Activated T-helper 17 cell treated with anti-CD3 and anti-CD28 coated beads, Interleukin-2, amount 50 U/mL, for 72 hours (primary cell): ENCODE measurements at regions not wholly inside any gene's neighbourhood (a gene's known extent, or its start where the extent isn't known, plus 50 kb on each side); places are given as distances from the start of the nearest gene placed in this dataset.
A peak's percentile ranks its signal among the peaks of the same experiment; 100 is the strongest.

Experiments
- ATAC-seq: fragments of 150-1000 bp; cut with Tn5 transposase; replicated peaks from 2 replicates; pipeline ENCODE4 v1.10.0; 2021; ENCODE audit warnings: mild to moderate bottlenecking, moderate library complexity
- H3K27ac Mint-ChIP-seq: one replicate; pipeline ENCODE4 v1.8.0; 2022; ENCODE audit warnings: mixed read lengths
- H3K27me3 Mint-ChIP-seq: one replicate; pipeline ENCODE4 v1.8.0; 2022; ENCODE audit warnings: mixed read lengths
- H3K36me3 Mint-ChIP-seq: one replicate; pipeline ENCODE4 v1.8.0; 2022; ENCODE audit warnings: low read depth, mild to moderate bottlenecking, mixed read lengths
- H3K4me1 Mint-ChIP-seq: one replicate; pipeline ENCODE4 v1.8.0; 2022; ENCODE audit warnings: mixed read lengths
- H3K4me3 Mint-ChIP-seq: one replicate; pipeline ENCODE4 v1.8.0; 2022; ENCODE audit warnings: mild to moderate bottlenecking, mixed read lengths
- H3K9me3 Mint-ChIP-seq: one replicate; pipeline ENCODE4 v1.8.0; 2022; ENCODE audit warnings: mixed read lengths

DNA sequence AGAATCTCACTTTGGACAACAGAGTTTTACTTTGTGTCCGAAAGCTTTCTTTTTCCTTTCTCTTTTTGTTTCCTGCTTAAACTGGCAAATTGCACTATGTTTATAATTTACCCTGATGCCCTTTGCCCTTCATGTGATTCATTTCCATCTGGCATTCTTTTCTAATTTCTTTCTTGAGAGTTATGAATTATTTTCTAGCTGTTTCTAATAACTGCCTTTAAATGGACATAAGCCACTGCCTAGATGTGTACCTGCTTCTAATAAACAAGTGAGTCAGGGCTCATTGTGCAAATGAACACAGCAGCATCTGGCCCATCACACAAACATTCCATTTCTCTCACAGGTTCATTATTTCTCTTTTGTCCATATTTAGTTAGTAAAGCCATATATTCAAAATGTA lies 242.3 kb upstream of the GPRIN3 start:
- Mint-ChIP-seq H3K9me3 (peaks cover 3% of the 10 kb centered on the region), H3K27ac (no peak overlapping the region), H3K36me3 (no peaks in the 10 kb centered on the region), H3K4me3 (no peak overlapping the region), H3K27me3 (peaks cover 8% of the 10 kb centered on the region), H3K4me1 (no peaks in the 10 kb centered on the region)
- no peak for ATAC-seq

DNA sequence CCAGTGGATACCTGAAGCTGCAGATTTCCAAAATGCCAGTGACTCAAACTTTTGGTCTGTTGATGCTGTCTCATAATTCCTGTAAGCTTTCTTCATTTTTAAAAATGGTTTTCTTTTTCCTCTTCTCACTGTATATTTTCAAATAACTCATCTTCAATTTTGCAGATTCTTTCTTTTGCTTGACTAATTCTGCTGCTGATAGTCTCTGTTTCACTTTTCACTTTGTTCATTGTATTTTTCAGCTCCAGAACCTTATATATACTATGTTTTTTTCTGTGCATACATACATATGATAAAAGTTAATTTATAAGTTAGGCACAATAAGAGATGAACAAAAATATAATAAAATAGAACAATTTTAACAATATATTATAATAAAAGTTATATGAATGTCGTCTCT lies 237.7 kb upstream of the GPRIN3 start:
- Mint-ChIP-seq H3K27ac (no peak overlapping the region), H3K4me1 (no peaks in the 10 kb centered on the region), H3K27me3 (peaks cover 13% of the 10 kb centered on the region), H3K4me3 (no peak overlapping the region), H3K36me3 (no peaks in the 10 kb centered on the region), H3K9me3 (peaks cover 10% of the 10 kb centered on the region)
- no peak for ATAC-seq

DNA sequence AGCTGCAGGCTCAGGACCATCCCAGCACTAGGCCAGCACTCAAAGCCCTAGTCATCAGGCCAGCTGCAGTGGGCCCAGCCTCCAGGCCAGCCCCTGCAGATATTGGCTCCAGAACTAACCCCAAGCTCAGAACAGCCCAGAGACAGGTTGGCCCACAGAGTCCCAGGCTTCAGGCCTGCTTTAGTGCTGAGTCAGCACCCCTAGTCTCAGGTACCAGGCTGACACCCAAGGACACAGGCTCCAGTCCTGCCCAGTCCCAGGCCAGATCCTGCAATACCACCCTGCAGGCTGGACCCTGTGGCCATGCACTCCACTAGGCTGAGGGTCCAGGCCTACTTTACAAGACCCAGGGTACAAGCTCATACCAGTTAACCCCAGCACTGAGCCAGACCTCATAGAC lies 234.4 kb upstream of the GPRIN3 start:
- no peak for ATAC-seq
- no peak overlapping the region for H3K27ac Mint-ChIP-seq
- no peaks in the 10 kb centered on the region for H3K36me3 Mint-ChIP-seq
- H3K9me3 Mint-ChIP-seq, result peaks cover 10% of the 10 kb centered on the region
- no peaks in the 10 kb centered on the region for H3K4me1 Mint-ChIP-seq
- H3K4me3 Mint-ChIP-seq, result no peak overlapping the region
- H3K27me3 Mint-ChIP-seq, result peaks cover 12% of the 10 kb centered on the region

DNA sequence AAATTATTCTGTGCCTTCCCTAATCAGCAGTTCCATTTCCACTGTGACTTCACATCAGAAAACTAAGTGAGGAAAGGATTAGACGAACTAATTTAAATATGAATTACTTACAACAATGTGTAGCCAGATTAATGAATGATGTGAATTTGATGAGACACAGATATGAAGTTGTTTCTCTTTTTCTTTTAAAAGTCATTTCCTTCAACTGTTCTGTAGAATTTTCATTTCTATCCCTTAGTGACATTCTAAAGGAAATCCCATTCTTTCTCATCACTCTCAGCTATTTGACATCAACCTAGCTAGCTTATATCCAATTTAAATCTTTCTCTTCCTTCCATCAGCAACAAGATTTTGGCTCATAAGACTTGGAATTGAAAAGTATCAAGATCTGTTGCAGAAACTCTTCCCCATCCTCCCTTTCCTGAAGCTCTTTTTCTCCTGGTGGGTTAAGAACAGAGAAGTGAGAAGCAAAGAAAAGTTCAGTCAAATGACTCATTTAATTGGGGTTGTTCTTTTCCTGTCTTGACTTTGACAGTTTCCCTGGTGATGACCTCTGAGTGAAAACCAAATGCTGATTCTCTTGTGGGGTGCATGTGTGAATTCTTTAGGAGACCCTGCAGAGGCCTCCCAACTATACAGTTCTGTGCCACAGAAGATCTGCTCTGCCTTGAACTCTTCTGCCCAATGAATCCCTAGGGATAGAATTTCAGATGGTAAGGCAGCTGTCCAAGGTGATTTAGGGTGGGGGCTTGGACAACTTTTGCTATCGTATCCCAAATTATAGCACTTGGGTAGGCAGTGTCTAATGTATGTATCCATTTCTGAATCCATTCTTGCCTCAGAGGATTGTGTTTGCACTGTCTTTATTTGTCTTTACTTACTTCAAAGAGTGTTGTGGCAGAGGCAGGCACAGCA lies 232.5 kb upstream of the GPRIN3 start:
- H3K27ac Mint-ChIP-seq, result no peak overlapping the region
- H3K9me3 Mint-ChIP-seq, result peaks cover 7% of the 10 kb centered on the region
- peaks cover 20% of the 10 kb centered on the region for H3K27me3 Mint-ChIP-seq
- no peaks in the 10 kb centered on the region for H3K4me1 Mint-ChIP-seq
- peak; percentile 54 for ATAC-seq
- no peak overlapping the region for H3K4me3 Mint-ChIP-seq
- no peaks in the 10 kb centered on the region for H3K36me3 Mint-ChIP-seq

DNA sequence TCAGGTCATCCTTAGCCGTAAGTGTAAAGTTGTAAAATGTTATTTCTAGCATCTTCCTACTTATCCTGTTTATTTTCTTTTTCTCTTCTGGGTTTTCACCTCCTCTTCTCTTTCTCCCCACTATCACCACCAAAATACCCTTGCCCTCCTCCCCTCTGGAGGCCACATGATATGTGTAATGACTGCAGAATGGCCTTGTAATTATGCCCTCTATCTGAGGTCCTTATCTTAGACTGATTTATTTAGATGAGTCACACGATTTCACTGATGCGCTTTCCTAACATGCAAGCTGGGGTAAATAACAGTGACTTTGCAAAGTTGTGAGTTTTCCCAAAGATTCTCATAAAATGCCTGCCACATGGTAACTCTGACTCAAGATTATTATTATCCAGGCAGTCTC lies 231.8 kb upstream of the GPRIN3 start:
- peaks cover 3% of the 10 kb centered on the region for H3K9me3 Mint-ChIP-seq
- no peaks in the 10 kb centered on the region for H3K36me3 Mint-ChIP-seq
- H3K4me1 Mint-ChIP-seq, result no peaks in the 10 kb centered on the region
- no peak for ATAC-seq
- no peak overlapping the region for H3K4me3 Mint-ChIP-seq
- H3K27ac Mint-ChIP-seq, result no peak overlapping the region
- peaks cover 18% of the 10 kb centered on the region for H3K27me3 Mint-ChIP-seq

DNA sequence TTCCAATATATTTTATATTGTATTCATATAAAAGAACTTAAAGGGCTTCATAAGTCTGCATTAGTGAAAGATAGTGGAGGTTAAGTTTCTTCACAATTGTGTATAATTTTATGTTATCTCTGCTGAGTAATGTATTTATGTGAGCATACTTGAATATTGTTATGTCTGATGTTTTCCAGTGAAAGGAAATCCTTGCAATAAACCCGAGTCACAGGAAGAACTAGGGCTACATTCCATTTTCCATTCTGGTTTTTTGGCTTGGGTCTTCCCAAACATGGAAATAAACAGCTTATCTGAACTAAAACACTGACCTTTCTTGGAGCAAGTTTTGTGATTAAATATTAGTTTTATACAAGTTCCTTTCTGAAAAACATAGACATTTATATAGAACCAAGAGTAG lies 231.3 kb upstream of the GPRIN3 start:
- Mint-ChIP-seq H3K4me1 (no peaks in the 10 kb centered on the region), H3K9me3 (no peaks in the 10 kb centered on the region), H3K4me3 (no peak overlapping the region), H3K27ac (no peak overlapping the region), H3K36me3 (no peaks in the 10 kb centered on the region), H3K27me3 (peaks cover 16% of the 10 kb centered on the region)
- no peak for ATAC-seq

DNA sequence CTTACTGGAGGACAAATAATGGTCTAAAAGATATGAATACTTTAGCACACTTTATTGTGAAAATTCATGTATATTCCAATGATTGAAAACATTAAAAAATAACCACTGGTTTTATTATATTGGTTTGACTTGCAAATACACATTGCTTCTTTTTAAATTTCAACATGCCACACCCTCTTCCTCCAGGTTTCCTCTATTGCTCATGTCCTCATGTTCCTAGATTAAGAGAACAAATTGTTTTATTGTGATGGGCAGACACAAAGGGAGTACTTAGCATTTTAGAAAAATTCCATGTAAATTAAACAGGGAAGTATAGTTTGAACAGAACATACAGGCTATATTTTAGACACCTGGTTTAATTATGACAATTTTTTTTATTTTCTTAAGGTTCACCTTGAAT lies 230.6 kb upstream of the GPRIN3 start:
- Mint-ChIP-seq H3K27me3 (peaks cover 16% of the 10 kb centered on the region), H3K9me3 (no peaks in the 10 kb centered on the region), H3K27ac (no peak overlapping the region), H3K4me1 (no peaks in the 10 kb centered on the region), H3K4me3 (no peak overlapping the region), H3K36me3 (no peaks in the 10 kb centered on the region)
- no peak for ATAC-seq

DNA sequence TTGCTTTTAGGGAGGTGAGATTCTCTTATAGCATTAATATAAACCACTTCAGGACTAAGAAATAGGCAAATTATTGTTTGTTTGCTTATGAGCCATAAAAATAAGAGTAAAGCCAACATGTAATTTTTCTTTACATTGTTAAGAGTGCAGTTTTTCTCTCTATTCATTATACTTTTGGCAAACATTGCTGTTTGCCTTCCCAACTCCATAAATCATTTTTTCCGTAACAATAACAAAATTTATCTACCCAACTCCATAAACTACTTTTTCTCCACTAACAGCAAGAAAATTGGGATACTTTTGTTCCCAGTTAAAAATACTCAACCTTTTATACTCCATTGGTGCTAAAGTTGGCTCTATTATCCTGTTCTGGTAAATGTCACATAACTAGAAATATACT lies 229.7 kb upstream of the GPRIN3 start:
- Mint-ChIP-seq H3K4me3 (no peak overlapping the region), H3K27ac (no peak overlapping the region), H3K4me1 (no peaks in the 10 kb centered on the region), H3K9me3 (no peaks in the 10 kb centered on the region), H3K27me3 (peaks cover 16% of the 10 kb centered on the region), H3K36me3 (no peaks in the 10 kb centered on the region)
- ATAC-seq, result no peak

DNA sequence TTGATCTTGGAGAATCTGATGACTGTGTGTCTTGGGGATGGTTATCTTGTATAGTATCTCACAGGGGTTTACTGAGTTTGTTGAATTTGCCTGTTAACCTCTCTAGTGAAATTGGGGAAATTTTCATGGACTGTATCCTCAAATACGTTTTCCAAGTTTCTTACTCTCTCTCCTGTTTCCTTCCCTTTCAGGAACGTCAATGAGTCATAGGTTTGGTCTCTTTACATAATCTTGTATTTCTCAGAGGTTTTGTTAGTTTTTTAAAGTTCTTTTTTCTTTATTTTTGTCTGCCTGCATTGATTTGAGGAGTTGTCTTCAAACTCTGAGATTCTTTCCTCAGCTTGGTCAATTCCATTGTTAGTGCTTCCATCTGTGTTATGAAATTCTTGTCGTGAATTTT lies 227.7 kb upstream of the GPRIN3 start:
- no peak overlapping the region for H3K4me3 Mint-ChIP-seq
- H3K27ac Mint-ChIP-seq, result no peak overlapping the region
- no peaks in the 10 kb centered on the region for H3K9me3 Mint-ChIP-seq
- ATAC-seq, result no peak
- H3K4me1 Mint-ChIP-seq, result no peaks in the 10 kb centered on the region
- peaks cover 25% of the 10 kb centered on the region for H3K27me3 Mint-ChIP-seq
- H3K36me3 Mint-ChIP-seq, result no peaks in the 10 kb centered on the region

DNA sequence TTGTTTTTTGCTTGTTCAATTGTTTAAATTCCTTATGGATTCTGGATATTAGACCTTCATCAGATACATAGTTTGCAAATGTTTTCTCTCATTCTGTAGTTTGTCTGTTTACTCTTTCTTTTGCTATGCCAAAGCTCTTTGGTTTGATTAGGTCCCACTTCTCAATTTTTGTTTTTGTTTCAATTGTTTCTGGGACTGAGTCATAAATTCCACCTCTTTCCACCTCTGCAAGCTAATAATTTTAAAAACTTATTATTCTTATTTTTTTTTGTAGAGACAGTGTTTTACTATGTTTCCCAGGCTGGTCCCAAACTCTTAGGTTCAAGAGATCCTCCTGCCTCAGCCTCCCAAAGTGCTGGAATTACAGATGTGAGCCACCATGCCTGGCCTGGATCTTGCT lies 226.8 kb upstream of the GPRIN3 start:
- H3K36me3 Mint-ChIP-seq, result no peaks in the 10 kb centered on the region
- no peaks in the 10 kb centered on the region for H3K4me1 Mint-ChIP-seq
- H3K27ac Mint-ChIP-seq, result no peak overlapping the region
- H3K4me3 Mint-ChIP-seq, result no peak overlapping the region
- ATAC-seq, result no peak
- no peaks in the 10 kb centered on the region for H3K9me3 Mint-ChIP-seq
- peaks cover 25% of the 10 kb centered on the region for H3K27me3 Mint-ChIP-seq

DNA sequence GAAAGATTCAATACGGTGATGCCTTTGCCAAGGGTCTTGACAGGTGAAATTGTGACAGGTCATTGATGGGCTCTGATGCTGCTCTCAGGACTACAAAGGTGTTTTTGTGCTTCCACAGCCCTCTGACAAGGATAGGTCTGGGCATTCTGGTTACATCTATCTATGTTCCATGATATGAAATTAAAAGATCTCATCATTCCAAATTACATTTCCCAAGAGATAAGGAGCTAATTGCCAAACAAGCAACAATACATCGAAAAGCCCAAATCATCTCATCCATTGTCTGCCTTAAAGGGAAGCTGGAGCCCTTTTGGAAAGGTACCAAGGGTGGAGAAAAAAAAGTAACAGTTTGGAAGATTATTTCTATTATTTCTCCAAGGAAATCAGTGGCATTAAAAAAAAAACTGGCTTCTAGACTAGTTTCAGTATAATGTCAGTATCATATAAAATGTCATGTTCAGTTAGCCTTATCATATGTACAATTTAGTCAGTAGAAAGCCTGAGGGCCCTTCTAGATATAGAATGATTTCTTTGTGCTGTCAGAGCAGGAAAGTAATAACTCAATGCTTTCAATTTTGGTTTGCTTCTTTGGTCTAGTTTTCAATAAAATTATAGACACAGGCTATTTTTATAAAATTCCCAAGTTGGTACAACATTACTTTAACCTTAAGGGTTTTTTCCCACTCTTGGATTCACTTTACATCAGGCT lies 224.5 kb upstream of the GPRIN3 start:
- Mint-ChIP-seq H3K27me3 (peaks cover 26% of the 10 kb centered on the region), H3K9me3 (no peaks in the 10 kb centered on the region), H3K27ac (no peak overlapping the region), H3K4me3 (no peak overlapping the region), H3K4me1 (peaks cover 4% of the 10 kb centered on the region), H3K36me3 (no peaks in the 10 kb centered on the region)
- ATAC-seq, result no peak

DNA sequence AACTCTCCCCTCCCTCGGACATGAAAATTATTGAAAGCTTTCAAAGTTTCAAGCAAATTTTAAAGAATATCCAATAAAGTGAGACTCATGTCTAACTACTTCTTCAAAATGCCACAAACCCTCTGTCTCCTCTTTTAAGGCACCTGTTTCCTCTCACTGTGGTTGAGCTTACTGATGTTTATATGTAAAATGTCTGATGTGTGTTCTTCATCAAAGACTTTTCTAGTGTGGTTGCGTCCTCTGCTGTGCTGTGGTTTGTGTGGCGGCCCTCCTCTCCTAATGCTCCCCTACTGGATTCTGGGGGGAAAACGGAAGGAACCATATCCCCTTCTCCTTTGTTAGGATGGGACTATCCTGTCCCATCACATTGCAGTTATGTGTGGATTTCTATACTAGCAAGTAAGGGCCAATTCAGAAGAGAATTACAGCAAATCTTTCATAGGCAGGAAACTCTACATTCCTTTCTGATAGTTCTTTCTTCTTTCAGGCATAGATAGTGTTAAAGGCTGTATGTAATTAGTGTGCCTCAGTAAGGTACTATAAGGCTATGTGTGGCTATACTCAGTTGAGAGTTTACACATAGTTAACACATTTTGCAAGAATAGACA lies 221.0 kb upstream of the GPRIN3 start:
- H3K4me3 Mint-ChIP-seq, result no peak overlapping the region
- H3K27ac Mint-ChIP-seq, result no peak overlapping the region
- no peaks in the 10 kb centered on the region for H3K36me3 Mint-ChIP-seq
- H3K4me1 Mint-ChIP-seq, result peaks cover 4% of the 10 kb centered on the region
- H3K27me3 Mint-ChIP-seq, result peaks cover 21% of the 10 kb centered on the region
- ATAC-seq, result no peak
- no peaks in the 10 kb centered on the region for H3K9me3 Mint-ChIP-seq

DNA sequence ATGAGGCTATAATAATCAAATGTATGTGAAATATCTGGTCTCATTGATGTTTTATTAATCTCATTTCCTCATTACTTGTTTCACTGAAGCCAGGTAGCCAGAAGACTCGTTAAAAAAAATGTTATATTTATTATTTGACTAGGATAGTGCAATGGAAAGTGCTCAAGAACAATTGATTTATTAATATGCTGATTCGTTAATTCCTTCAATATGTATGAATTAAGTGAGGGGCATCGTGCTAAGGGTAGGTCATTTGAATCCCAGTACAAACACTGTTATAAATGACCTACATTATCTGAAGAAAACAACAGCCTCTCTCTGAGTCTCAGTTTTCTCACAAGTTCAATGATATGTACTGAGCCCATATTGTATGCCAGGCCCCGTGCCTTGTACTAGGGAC lies 214.2 kb upstream of the GPRIN3 start:
- ATAC-seq, result no peak
- Mint-ChIP-seq H3K27me3 (peaks cover 32% of the 10 kb centered on the region), H3K4me3 (no peak overlapping the region), H3K4me1 (no peaks in the 10 kb centered on the region), H3K27ac (no peak overlapping the region), H3K9me3 (no peaks in the 10 kb centered on the region), H3K36me3 (no peaks in the 10 kb centered on the region)

DNA sequence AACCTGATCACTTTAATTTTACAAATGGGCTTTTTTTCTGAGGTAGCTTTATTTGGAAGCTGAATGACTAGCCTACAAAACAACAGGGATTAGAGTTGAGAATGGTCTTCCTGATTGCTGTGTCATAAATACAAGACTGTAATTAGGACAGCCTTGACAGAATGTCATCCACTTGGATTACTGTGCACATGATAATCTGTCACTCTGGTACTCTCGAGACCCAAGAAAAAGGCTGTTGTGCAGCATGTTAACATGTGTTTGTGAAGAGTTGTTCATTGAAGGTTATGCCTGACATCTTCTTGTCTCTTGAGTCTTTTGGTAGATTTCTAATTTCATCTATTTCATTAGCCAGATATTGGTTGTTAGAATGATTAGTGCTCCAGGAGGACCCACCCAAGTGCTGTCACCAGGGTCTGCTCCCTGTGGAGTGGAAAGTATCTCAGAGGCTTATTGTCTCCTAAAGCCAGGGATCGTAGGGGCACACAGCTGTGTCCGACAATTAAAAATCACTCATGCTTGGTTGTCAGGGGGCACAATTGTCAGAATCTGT lies 212.2 kb upstream of the GPRIN3 start:
- no peak for ATAC-seq
- Mint-ChIP-seq H3K27me3 (peaks cover 29% of the 10 kb centered on the region), H3K36me3 (no peaks in the 10 kb centered on the region), H3K4me3 (no peak overlapping the region), H3K27ac (no peak overlapping the region), H3K4me1 (no peaks in the 10 kb centered on the region), H3K9me3 (no peaks in the 10 kb centered on the region)

DNA sequence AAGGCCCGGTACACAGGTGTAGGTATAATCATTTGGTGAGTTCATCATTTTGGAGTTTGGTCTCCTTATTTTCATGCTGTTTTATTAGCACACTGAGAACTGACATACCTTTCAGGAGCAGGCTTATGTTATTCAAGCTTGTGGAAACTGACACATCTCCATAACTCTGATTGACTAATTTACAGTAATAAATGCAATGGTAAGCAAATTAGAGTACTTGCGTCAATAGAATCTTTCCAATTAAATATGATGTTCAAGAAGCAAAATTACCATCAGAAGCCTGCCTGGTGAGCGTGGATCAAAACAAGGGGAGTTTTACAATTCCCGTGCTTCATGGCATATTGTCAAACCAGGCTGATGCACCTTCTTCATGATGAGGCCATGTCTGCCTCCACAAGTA lies 210.7 kb upstream of the GPRIN3 start:
- ATAC-seq, result no peak
- Mint-ChIP-seq H3K4me3 (no peak overlapping the region), H3K4me1 (no peaks in the 10 kb centered on the region), H3K9me3 (no peaks in the 10 kb centered on the region), H3K27ac (no peak overlapping the region), H3K36me3 (no peaks in the 10 kb centered on the region), H3K27me3 (peaks cover 38% of the 10 kb centered on the region)
